Head of caudate nucleus (tissue), 42 donors: ENCODE measurements at regions not wholly inside any gene's neighbourhood (a gene's known extent, or its start where the extent isn't known, plus 50 kb on each side); places are given as distances from the start of the nearest gene placed in this dataset.

Experiments used
- DNase-seq, 42 donors: peaks; one replicate each; pipeline versions ENCODE4 v3.0.0 to v3.0.0-alpha.2; 2020 to 2021; ENCODE audit warnings: mixed read lengths in 7 of 42
- intact Hi-C: fragments of 100-400 bp; cut with DNase I; formaldehyde crosslinking; loops from one replicate; pipeline ENCODE4 v1.15.0; 2022

GRCh38 chr10:128747582-128748346 lies 621.5 kb upstream of the MKI67 start:
- intact Hi-C loops = no loop called here
- no peak for DNase-seq

GRCh38 chr10:128751284-128751683 lies 625.1 kb upstream of the MKI67 start:
- DNase-seq = peak in 1 of 42 donors; percentile 3
- intact Hi-C loops = no loop called here

- intact Hi-C loops = no loop called here
Observed at GRCh38 chr10:128751851-128752250, 625.6 kb upstream of the MKI67 start.

GRCh38 chr10:128759174-128759573 lies 633.0 kb upstream of the MKI67 start:
- intact Hi-C loops = no loop called here
- DNase-seq = peak; percentile 32 to 91 (median 68)

More at GRCh38 chr10:128751851-128752250, 625.6 kb upstream of the MKI67 start:
- no peak for DNase-seq

GRCh38 chr10:128763588-128763987 lies 637.4 kb upstream of the MKI67 start:
- no peak for DNase-seq
- intact Hi-C loops = no loop called here

- intact Hi-C loops = no loop called here
- no peak for DNase-seq
Observed at GRCh38 chr10:128764190-128764589, 638.0 kb upstream of the MKI67 start.

GRCh38 chr10:128766915-128767314 lies 640.7 kb upstream of the MKI67 start:
- intact Hi-C loops = no loop called here
- no peak for DNase-seq

GRCh38 chr10:128774979-128775378 lies 648.8 kb upstream of the MKI67 start:
- intact Hi-C loops = no loop called here
- DNase-seq = no peak

GRCh38 chr10:128775743-128776142 lies 649.5 kb upstream of the MKI67 start:
- no peak for DNase-seq
- intact Hi-C loops = no loop called here

GRCh38 chr10:128776673-128777252 lies 650.5 kb upstream of the MKI67 start:
- intact Hi-C loops = no loop called here
- no peak for DNase-seq

GRCh38 chr10:128777342-128777741 lies 651.1 kb upstream of the MKI67 start:
- intact Hi-C loops = no loop called here
- DNase-seq = no peak

- peak in 41 of 42 donors; percentile 9 to 78 (median 48) for DNase-seq
- intact Hi-C loops = no loop called here
Observed at GRCh38 chr10:128779416-128779815, 653.2 kb upstream of the MKI67 start.

GRCh38 chr10:128780156-128780761 lies 654.0 kb upstream of the MKI67 start:
- DNase-seq = no peak
- intact Hi-C loops = no loop called here

- DNase-seq = no peak
Observed at GRCh38 chr10:128781637-128782036, 655.4 kb upstream of the MKI67 start.

GRCh38 chr10:128784444-128784843 lies 658.2 kb upstream of the MKI67 start:
- intact Hi-C loops = no loop called here

More at GRCh38 chr10:128781637-128782036, 655.4 kb upstream of the MKI67 start:
- intact Hi-C loops = no loop called here

GRCh38 chr10:128792426-128793140 lies 666.4 kb upstream of the MKI67 start:
- DNase-seq = no peak
- intact Hi-C loops = no loop called here

More at GRCh38 chr10:128784444-128784843, 658.2 kb upstream of the MKI67 start:
- DNase-seq = no peak

GRCh38 chr10:128793726-128794655 lies 667.8 kb upstream of the MKI67 start:
- DNase-seq = no peak
- intact Hi-C loops = no loop called here

- intact Hi-C loops = no loop called here
- DNase-seq = no peak
Observed at GRCh38 chr10:128796396-128796912, 670.2 kb upstream of the MKI67 start.
